ENCODE measurements at regions not wholly inside any gene's neighbourhood (a gene's known extent, or its start where the extent isn't known, plus 50 kb on each side); places are given as distances from the start of the nearest gene placed in this dataset.

GRCh38 chr15:89421219-89421618 lies 75.2 kb downstream of the RHCG start:
- no peak for DNase-seq

- no peak for DNase-seq
Measured at GRCh38 chr15:89419370-89419984, 76.9 kb downstream of the RHCG start.

DNA sequence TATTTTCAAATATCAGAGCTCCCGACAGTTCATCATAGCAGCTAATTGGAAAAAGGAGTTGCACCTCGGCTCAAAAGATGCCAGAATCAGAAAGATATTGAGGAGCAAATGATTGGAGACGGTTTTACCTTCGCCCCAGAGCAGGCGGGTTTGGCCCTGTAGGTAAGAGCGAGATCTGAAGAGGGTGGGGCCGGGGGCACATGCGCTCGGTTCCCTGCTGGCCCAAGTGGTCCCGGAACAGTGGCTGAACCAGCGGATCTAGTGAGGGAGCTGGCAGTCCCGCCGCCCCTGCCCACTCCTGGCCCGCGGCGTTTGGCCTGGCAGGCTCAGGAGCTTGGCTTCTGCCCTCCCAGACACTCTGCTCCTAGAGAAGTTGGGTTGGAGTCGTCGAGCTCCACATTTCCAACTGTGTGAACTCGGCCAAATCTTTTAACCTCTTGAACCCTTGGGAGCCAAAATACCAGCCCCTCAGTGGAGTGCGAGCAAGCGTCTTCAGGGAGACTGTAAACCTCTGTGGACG lies 79.1 kb downstream of the RHCG start:
- DNase-seq = no peak

DNA sequence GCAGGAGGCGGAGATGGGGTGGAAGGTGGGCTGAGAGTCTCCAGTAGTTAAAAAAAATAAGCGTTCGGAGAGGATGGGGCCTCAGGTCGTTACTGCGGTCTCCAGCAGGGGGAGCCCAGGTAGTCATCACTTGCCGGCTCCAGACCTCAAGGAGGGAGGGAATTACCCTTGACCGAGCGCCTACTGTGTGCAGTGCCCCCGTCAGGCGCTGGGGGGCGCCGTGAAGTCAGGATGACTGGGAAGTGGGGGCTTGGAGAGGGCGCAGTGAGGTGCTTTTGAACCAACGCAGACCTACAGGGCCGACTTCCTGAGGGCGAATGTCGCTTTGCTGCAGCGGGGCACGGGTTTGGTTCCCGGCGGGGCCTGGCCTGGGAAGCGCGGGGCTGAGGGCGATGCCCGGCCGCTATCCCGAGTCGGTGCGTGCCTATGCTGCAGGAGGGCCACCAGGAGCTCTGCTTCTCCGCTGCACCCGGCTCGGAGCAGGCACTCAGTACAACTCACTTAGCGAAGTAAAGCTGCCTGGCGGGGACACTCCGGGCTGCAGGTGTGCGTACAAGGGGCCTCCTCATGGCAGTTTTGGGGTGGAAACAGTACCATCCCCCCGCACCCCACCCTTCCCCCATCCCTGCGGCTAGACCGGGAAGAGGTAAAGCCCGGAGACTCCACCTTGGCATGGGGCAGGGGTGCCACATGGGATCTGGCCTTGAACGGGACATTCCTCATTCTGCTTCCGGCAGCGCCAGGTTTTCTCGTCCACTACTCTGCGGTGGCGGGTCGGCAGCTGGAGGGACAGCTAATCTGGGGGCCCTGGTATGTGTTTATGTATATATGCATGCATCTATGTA lies 79.8 kb downstream of the RHCG start:
- DNase-seq = peak; percentile 37 to 62

DNA sequence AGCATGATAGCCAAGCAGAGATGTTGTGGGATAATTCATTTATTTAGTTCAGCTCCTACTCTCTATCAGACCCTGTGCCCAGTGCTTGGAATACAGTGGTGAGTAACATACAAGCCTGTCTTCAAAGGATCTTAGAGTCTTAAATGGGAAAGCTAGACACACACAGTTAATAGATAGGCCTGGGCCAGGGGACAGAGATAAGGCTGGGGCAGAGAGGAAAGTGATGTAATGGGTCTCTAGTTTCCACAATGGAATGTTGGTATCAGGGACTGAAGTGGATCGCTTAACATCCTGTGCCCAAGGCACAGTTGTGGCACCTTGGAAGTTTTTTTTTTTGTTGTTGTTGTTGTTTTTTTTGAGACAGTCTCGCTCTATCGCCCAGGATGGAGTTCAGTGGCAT lies 79.9 kb upstream of the POLG start:
- no peak for DNase-seq

DNA sequence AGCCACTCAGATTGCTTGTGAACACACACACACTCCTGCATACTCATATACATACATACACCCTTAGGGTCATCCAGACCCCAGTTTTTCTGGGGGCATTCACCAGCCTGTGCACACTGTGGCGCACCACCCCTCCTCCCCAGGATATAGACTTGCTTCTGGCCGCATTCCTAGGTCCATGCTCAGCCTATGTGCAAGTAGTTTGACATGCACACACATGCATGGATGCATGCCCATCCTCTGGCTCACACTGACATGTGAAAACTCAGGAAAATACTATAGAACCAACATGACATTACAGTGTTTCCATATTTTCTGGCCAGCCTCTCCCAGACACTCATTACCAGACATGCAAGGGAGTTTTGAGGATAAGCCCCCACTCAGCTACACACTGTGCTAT lies 79.3 kb upstream of the POLG start:
- no peak for DNase-seq

- DNase-seq = no peak
Measured at GRCh38 chr15:89412905-89413411, 78.3 kb upstream of the POLG start.

- no peak for DNase-seq
Measured at GRCh38 chr15:89410039-89410435, 75.4 kb upstream of the POLG start.

DNA sequence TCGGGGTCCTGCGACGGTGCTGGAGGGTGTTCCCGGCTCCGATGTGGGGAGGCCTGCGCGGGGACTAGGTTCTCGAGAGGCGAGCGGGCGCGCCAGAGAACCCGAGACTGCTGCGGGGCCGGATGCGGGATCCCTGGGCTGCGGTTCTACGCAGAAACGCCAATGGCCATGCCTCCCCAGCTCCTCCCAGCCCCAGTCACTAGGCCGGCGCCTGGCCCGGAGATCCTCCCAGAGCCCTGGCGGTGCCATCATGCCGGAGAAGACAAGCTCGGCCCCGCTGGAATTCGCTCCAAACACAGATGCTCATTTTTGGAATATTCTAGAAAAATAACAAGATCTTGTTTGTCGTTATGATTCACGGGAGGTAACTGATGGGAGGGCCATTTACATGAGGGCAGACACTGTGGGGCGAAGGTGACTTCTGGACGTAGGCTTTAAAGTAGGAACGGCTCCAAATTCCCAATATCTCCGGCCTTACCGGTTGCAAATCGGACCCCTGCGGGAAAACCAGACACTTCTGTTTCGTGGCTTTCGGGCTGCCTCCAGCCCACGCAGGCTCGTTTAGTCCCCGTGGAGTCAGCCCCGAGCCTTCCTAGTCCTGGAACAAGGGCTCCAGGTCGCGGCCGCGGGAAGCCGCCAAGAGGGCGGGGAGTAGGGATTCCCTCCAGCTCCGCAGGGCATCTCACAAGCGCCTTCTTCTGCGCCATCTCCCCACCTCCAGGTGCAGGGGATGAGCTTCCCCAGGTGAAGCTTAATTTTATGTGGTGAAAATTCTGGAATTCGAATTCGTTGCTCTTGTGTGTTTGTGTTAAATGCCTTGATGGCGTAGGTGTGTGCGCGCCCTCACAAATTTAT lies 74.8 kb upstream of the POLG start:
- no peak for DNase-seq

DNA sequence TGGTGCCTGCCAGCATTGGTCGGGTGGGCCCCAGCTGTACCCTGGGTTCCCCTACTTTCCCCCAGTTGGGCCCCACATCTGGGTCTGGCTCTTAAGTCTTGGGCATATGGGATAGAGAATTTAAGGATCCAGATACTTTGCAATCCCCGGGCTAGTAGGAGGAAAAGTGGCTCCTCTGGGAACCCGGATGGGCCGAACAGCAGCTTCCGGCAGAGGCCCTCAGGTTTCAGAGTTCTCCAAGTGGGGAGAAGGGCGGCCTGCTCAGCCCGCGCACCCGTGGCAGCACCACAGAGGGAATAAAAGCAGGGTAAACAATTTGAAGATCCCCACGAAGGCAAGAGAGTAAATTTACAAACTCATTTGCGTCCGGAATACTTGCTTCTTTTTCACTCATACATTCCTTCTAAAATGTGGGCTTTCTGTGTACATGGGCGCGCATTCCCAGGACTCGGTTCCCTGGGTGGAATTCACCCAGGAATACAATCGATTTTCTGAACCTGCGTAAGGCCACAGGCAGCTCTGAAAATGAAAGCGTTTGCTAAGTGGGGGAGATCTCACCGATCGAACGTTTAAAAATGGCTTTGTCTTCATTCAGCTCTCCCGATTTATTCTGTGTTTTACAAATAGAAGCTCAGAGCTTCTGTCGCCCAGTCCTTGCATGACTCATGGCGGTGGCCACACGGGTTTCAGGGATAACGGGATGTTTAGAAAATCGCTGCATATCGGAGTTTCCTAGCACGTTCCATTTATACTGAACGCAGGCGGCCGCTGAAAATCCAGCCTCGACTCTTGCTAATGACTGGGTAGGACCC lies 74.0 kb upstream of the POLG start:
- no peak for DNase-seq

DNA sequence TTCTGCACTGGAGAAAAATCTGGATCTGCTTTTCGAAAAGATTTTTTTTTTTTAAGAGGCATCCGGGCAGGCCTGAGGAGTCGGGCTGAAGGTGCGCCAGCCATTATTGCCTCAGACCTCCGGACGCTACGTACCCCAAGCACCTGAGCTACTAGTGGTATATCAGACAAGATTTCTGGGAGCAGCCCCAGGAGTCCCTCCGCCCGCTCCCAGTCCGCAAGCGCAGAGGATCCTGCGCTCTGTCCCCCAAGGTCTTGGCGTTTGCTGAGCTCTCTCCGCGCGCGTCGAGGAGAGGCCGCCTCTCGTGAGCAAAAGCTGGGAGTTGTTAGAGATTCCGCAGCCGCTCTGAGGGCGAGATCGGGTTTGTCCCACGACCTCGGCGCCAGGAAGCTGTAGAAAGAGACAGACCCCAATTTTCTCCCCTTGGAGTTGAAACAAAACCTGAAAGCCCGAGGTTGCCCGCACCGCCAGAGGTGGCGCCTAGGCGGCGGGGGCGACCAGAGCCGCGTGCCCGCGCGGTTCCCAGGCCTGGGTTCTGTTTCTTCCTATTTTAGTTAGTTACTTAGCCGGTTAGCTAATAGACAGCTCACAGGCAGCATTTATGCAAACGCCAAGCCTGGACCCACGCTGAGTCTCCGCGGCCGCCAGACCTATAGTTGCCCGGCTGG lies 72.5 kb upstream of the POLG start:
- no peak for DNase-seq

- no peak for DNase-seq
Measured at GRCh38 chr15:89406218-89406939, 71.8 kb upstream of the POLG start.

DNA sequence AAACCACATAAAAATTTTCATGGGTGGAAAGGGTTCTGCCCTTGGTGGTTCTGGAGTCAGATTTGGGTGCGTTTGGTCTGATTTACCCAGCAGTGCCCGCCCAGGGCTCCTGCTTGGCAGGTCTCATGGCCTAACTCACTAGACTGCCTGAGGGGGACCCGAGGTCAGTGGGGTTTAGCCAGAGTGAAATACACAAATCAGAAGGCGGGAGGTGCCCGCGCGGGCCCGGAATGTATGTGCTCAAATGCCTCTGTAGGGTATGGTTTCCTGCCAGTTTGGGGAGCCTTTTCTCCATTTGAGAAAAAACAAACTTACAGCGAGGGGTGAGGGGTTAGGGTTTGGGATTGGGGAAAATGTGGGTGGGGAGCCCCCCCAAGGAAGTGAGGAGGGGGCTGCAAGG lies 70.9 kb upstream of the POLG start:
- no peak for DNase-seq

DNA sequence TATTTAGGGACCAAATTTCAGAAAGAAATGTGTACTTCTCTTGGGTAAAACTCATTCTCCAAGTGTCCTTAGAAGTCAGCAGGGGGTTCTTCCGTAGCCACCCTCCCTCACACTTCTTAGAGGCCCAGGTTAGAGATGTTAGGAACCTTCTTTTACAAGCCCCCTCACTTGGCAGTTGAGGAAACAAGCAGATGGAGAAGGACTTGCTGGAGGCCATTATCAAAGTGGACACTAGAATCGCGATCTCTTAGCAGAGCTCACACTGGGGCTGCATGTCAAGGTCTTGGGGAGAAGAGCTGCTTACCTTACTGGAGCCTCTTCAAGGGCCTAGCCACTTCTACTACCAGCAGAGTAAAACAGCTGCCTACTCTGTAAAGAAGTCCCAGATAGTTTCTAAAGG lies 69.4 kb upstream of the POLG start:
- no peak for DNase-seq

DNA sequence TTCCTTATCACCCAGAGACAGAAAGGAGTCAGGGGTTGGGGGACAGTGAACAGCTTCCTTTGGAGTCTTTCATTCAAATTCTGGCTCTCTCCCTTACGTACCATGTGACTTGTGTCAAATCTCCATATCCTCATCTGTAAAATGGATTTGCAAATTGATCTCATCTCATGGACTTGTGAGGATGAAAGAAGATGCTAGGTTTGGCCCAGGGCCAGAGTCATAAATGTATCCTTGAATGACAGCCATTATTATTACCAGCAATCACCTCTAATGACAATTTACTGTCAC lies 67.8 kb upstream of the POLG start:
- no peak for DNase-seq

- no peak for DNase-seq
Measured at GRCh38 chr15:89401631-89402517, 67.2 kb upstream of the POLG start.

DNA sequence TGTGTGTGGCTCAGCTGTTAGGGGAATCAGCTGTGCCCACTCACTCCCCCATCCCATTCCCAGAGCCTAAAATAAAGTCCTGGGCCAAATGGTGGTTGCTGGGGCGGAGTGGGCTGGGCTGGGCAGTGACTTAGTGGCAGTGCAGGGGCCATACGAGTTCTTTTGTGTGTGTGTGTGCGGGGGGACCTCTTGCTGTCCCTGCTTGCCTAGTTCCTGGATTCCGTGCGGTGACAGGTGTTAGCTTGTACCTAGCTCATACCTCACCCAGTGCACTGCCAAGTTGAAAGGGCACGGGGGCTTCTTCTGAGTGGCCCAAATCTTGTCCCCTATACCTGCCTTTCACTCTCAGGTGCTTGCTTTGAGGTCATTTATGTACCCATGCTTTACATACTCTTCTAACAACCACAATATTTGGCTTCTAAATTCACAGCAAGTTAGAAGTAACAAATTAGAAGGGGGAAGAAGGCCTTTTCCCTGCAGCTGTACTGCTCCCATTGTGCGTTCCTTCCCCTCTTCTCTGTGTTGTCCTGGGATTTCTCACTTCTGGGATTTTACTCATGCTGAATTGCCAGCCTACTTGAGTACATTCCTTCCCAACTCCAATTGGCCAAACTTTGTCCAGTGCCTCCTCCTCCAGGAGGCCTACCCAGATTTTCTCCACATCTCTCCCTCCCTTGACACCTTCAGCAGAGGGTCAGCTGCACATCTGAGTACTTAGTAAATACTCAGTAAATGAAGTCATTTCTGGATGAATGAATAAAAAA lies 66.3 kb upstream of the POLG start:
- no peak for DNase-seq

- peak; percentile 18 to 42 for DNase-seq
Measured at GRCh38 chr15:89400116-89400781, 65.6 kb upstream of the POLG start.
